ENCODE measurements at regions not wholly inside any gene's neighbourhood (a gene's known extent, or its start where the extent isn't known, plus 50 kb on each side); places are given as distances from the start of the nearest gene placed in this dataset.

DNA sequence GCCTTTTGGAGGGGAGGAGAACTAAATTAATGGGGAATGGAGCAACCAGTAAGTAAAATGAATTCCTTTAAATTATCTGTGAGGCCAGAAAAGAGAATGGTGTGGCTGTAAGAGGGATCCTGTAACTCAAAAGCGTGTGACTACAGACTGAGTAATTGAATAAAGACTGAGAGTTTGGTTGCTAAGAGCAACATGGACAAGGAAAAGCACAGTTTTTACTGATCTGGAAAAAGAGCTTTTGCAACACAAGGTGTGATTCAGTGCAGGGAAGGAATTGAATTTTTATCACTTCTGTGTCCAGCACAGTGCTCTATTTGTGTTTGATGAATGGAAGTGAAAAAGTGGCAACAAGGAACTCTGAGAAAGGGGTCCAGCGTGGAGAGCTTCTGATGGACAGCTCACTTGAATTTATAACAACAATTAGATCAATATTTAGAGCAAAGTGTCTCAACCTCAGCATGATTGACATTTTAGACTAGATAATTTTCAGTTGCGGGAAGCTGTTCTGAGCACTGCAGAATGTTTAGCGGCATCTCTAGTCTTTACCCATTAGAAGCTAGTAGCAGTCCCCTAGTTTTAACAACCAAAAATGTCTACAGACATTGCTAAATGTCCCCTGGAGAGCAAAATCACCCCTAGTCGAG is 202.8 kb upstream of the BDNF start:
- no peak overlapping the region for H3K4me2 ChIP-seq (ENCODE audit: control insufficient read depth, insufficient read depth)
- H2AFZ ChIP-seq (ENCODE audit: control insufficient read depth, low read depth, low read length), result no peak overlapping the region
- H3K27ac ChIP-seq (ENCODE audit: control insufficient read depth, insufficient read depth), result no peak overlapping the region
- no peaks in the 10 kb centered on the region for H3K36me3 ChIP-seq (ENCODE audit: control insufficient read depth in 2 of 2, insufficient read depth in 2 of 2, low read length in 1 of 2)
- POLR2A ChIA-PET, result no interaction called here
- intact Hi-C loops (cut with micrococcal nuclease; ENCODE audit: unreplicated experiment), result no loop called here
- BruUV-seq (replicated peaks), result no TSS peak
- H3K9ac ChIP-seq (ENCODE audit: control insufficient read depth, insufficient read depth, low read length), result no peak overlapping the region
- 33% methylated on average over 5 of the region's 5 CpGs for WGBS (ENCODE audit: insufficient coverage, insufficient replicate concordance, low lambda C conversion rate, missing lambda C conversion rate)
- H3K4me3 ChIP-seq, result no peak overlapping the region
- no peaks in the 10 kb centered on the region for H3K9me3 ChIP-seq (replicated peaks; ENCODE audit: control insufficient read depth, insufficient read depth, low read length)
- CTCF ChIA-PET, result interaction anchor here (0.7 kb wide), 1 partner anchor 10 kb away, joined by 3 read pairs; no protein-coding TSS in a partner anchor
- H3K79me2 ChIP-seq (ENCODE audit: control insufficient read depth, insufficient read depth, low read length), result no peaks in the 10 kb centered on the region
- RAD21 ChIA-PET (ENCODE audit: unreplicated experiment), result no interaction called here
- H4K20me1 ChIP-seq (ENCODE audit: control insufficient read depth, insufficient read depth), result no peaks in the 10 kb centered on the region
- TF ChIP-seq HDAC6 (IDR thresholded peaks at IDR 0.05; ENCODE audit: unreplicated experiment), result no peak
- no peak for TF ChIP-seq ZNF217 (IDR thresholded peaks at IDR 0.05)
- no peak for TF ChIP-seq YBX1 (IDR thresholded peaks at IDR 0.05)
- TF ChIP-seq ZZZ3 (IDR thresholded peaks at IDR 0.05; ENCODE audit: control insufficient read depth, insufficient read length, low read depth), result no peak
- TF ChIP-seq SIX5 (IDR thresholded peaks at IDR 0.05; ENCODE audit: low read depth, low read length, severe bottlenecking), result no peak
- no peak for TF ChIP-seq EED (IDR thresholded peaks at IDR 0.05; ENCODE audit: low read depth)
- TF ChIP-seq NFXL1 (IDR thresholded peaks at IDR 0.05; ENCODE audit: borderline replicate concordance), result no peak
- no peak for TF ChIP-seq HCFC1 (IDR thresholded peaks at IDR 0.05; ENCODE audit: low read length)
- SMC1A ChIA-PET (ENCODE audit: uncharacterized antibody, unreplicated experiment), result interaction anchor here (2.6 kb wide), 1 partner anchor 13 kb away, joined by 12 read pairs; no protein-coding TSS in a partner anchor
- H3K4me1 ChIP-seq (ENCODE audit: control insufficient read depth, insufficient read depth, low read length), result no peaks in the 10 kb centered on the region
- in situ Hi-C loops (cut with MboI), result no loop called here
- FAIRE-seq, result no peak
- ATAC-seq, result no peak
- no peak for DNase-seq (ENCODE audit: low read depth, low spot score)
- no peaks in the 10 kb centered on the region; a peak in 1 of 4 replicates for H3K27me3 ChIP-seq (replicated peaks in 1 of 2; ENCODE audit: control insufficient read depth in 2 of 2, insufficient read depth in 2 of 2, low read length in 1 of 2)

DNA sequence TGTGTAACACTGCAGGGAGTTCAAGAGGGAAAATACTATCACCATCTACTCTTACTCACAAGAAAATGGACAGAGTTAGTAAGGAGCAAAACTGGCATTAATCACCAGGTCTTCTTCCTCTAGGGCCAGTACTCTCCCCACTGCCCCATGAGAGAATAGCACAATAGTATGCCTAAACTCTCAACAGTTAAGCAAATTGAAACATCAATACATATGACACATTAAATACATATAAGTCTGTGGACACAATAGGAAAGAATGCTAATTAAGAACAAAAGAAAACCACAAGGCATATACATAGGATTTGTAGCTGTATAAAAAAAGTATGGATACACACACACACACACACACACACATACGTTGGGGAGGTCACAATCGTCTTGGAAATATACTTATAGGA is 197.9 kb upstream of the BDNF start:
- ChIA-PET RAD21 (ENCODE audit: unreplicated experiment) (interaction anchor here (0.6 kb wide), 1 partner anchor 160 kb away, joined by 3 read pairs; no protein-coding TSS in a partner anchor), CTCF (no interaction called here), POLR2A (no interaction called here), SMC1A (ENCODE audit: uncharacterized antibody, unreplicated experiment) (interaction anchor here (0.8 to 2.1 kb wide), 3 partner anchors 9 to 16 kb away, joined by 3 to 6 read pairs (median 5); no protein-coding TSS in a partner anchor)
- no TSS peak for BruUV-seq (replicated peaks)
- Histone ChIP-seq H4K20me1 (ENCODE audit: control insufficient read depth, insufficient read depth) (no peaks in the 10 kb centered on the region), H3K9ac (ENCODE audit: control insufficient read depth, insufficient read depth, low read length) (no peak overlapping the region), H3K4me1 (ENCODE audit: control insufficient read depth, insufficient read depth, low read length) (no peaks in the 10 kb centered on the region), H3K4me2 (ENCODE audit: control insufficient read depth, insufficient read depth) (no peak overlapping the region), H3K4me3 (no peak overlapping the region), H3K9me3 (replicated peaks; ENCODE audit: control insufficient read depth, insufficient read depth, low read length) (no peaks in the 10 kb centered on the region), H3K27me3 (replicated peaks in 1 of 2; ENCODE audit: control insufficient read depth in 2 of 2, insufficient read depth in 2 of 2, low read length in 1 of 2) (no peaks in the 10 kb centered on the region; a peak in 1 of 4 replicates), H3K36me3 (ENCODE audit: control insufficient read depth in 2 of 2, insufficient read depth in 2 of 2, low read length in 1 of 2) (no peaks in the 10 kb centered on the region), H3K79me2 (ENCODE audit: control insufficient read depth, insufficient read depth, low read length) (no peaks in the 10 kb centered on the region), H2AFZ (ENCODE audit: control insufficient read depth, low read depth, low read length) (no peak overlapping the region), H3K27ac (ENCODE audit: control insufficient read depth, insufficient read depth) (no peak overlapping the region)
- ATAC-seq (no peak), DNase-seq (ENCODE audit: low read depth, low spot score) (no peak), FAIRE-seq (no peak)
- WGBS (ENCODE audit: insufficient coverage, insufficient replicate concordance, low lambda C conversion rate, missing lambda C conversion rate), result 0% methylated on average over 2 of the region's 2 CpGs
- intact Hi-C loops (cut with micrococcal nuclease; ENCODE audit: unreplicated experiment), result loop anchor here (5.0 kb wide), 1 partner anchor 209 kb away; the partner anchor contains the start of genes KIF18A and METTL15
- in situ Hi-C loops (cut with MboI), result no loop called here
- TF ChIP-seq YY1 (IDR thresholded peaks at IDR 0.05; ENCODE audit: low read depth, low read length), result no peak
- no peak for TF ChIP-seq EGR1 (IDR thresholded peaks at IDR 0.05; ENCODE audit: borderline replicate concordance in 1 of 2, low read depth in 2 of 2, low read length in 2 of 2)
- TF ChIP-seq, protein P1, sequence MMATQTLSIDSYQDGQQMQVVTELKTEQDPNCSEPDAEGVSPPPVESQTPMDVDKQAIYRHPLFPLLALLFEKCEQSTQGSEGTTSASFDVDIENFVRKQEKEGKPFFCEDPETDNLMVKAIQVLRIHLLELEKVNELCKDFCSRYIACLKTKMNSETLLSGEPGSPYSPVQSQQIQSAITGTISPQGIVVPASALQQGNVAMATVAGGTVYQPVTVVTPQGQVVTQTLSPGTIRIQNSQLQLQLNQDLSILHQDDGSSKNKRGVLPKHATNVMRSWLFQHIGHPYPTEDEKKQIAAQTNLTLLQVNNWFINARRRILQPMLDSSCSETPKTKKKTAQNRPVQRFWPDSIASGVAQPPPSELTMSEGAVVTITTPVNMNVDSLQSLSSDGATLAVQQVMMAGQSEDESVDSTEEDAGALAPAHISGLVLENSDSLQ (IDR thresholded peaks at IDR 0.05), result no peak
- TF ChIP-seq NRF1 (conservative IDR thresholded peaks at IDR 0.05; ENCODE audit: low read depth, low read length), result no peak
- TF ChIP-seq NBN (IDR thresholded peaks at IDR 0.05), result no peak
- TF ChIP-seq MYB (IDR thresholded peaks at IDR 0.05; ENCODE audit: borderline replicate concordance, low read depth, low read length), result no peak
- no peak for TF ChIP-seq HDAC2 (IDR thresholded peaks at IDR 0.05)
- no peak for TF ChIP-seq HCFC1 (IDR thresholded peaks at IDR 0.05; ENCODE audit: low read length)
- TF ChIP-seq ATF7 (IDR thresholded peaks at IDR 0.05; ENCODE audit: low read depth), result no peak
- no peak for TF ChIP-seq ZNF622 (IDR thresholded peaks at IDR 0.05)
- TF ChIP-seq RUNX3 (IDR thresholded peaks at IDR 0.05; ENCODE audit: low read length), result no peak
